Endodermal cell (in vitro differentiated cells): ENCODE measurements at regions not wholly inside any gene's neighbourhood (a gene's known extent, or its start where the extent isn't known, plus 50 kb on each side); places are given as distances from the start of the nearest gene placed in this dataset.

ENCODE experiments used
- DNase-seq: peaks from one replicate; pipeline ENCODE4 v3.0.0-alpha.2; 2017
- H3K27ac ChIP-seq: 2 replicates; pipeline ENCODE4 v1.5.1; 2013; ENCODE audit warnings: mild to moderate bottlenecking, low read depth, low read length, moderate library complexity
- H3K27me3 ChIP-seq: 2 replicates; pipeline ENCODE4 v1.6.1; 2013; ENCODE audit warnings: mild to moderate bottlenecking, low read length, moderate library complexity; ENCODE audit not compliant: insufficient read depth, control insufficient read depth, poor library complexity, severe bottlenecking
- H3K36me3 ChIP-seq: 2 replicates; pipeline ENCODE4 v1.7.0; 2013; ENCODE audit warnings: mild to moderate bottlenecking, low read length, moderate library complexity; ENCODE audit not compliant: control insufficient read depth, insufficient read depth
- H3K4me1 ChIP-seq: one replicate; pipeline ENCODE4 v1.7.0; 2013; ENCODE audit warnings: low read length; ENCODE audit not compliant: control insufficient read depth, insufficient read depth
- H3K4me3 ChIP-seq: 2 replicates; pipeline ENCODE4 v1.5.1; 2013; ENCODE audit warnings: mild to moderate bottlenecking, low read length, moderate library complexity
- H3K9ac ChIP-seq: 2 replicates; pipeline ENCODE4 v1.6.1; 2013; ENCODE audit warnings: mild to moderate bottlenecking, low read length, moderate library complexity; ENCODE audit not compliant: poor library complexity, severe bottlenecking; ENCODE audit errors: extremely low read depth
- H3K9me3 ChIP-seq: 2 replicates; pipeline ENCODE4 v1.6.1; 2013; ENCODE audit warnings: mild to moderate bottlenecking, low read length, moderate library complexity; ENCODE audit not compliant: control insufficient read depth
- H3K27ac Mint-ChIP-seq: 2 replicates; pipeline ENCODE4 v1.8.0; 2020; ENCODE audit warnings: mixed read lengths
- H3K27me3 Mint-ChIP-seq: 2 replicates; pipeline ENCODE4 v1.8.0; 2021; ENCODE audit warnings: mild to moderate bottlenecking, mixed read lengths; ENCODE audit not compliant: insufficient read depth
- H3K36me3 Mint-ChIP-seq: 2 replicates; pipeline ENCODE4 v1.8.0; 2020; ENCODE audit warnings: low read depth, mixed read lengths
- H3K4me1 Mint-ChIP-seq: 2 replicates; pipeline ENCODE4 v1.8.0; 2020; ENCODE audit warnings: mixed read lengths
- H3K4me3 Mint-ChIP-seq: 2 replicates; pipeline ENCODE4 v1.8.0; 2020; ENCODE audit warnings: mild to moderate bottlenecking, moderate library complexity, mixed read lengths
- H3K9me3 Mint-ChIP-seq: 2 replicates; pipeline ENCODE4 v1.8.0; 2020; ENCODE audit warnings: mild to moderate bottlenecking, mixed read lengths
- WGBS, 2 experiments: methylation state at CpG; one replicate each; pipeline versions ENCODE4 v1.1.5 to v1.1.7; 2013; ENCODE audit warnings: missing lambda C conversion rate in 2 of 2, mixed read lengths in 1 of 2; ENCODE audit not compliant: insufficient coverage in 1 of 2, insufficient read length in 1 of 2; 5-methylcytosine and 5-hydroxymethylcytosine counted together
- TF ChIP-seq, protein P1 (sequence below): fragments of 200-600 bp; sonication (generic); conservative IDR thresholded peaks from 2 replicates; pipeline ENCODE4 v1.5.0; 2021; ENCODE audit warnings: antibody characterized with exemption, mild to moderate bottlenecking

GRCh38 chr14:30456296-30456695, 102.7 kb upstream of the G2E3 start:
- Mint-ChIP-seq H3K27me3 (no peaks in the 10 kb centered on the region), H3K4me3 (no peak overlapping the region), H3K4me1 (peaks cover 15% of the 10 kb centered on the region), H3K36me3 (no peaks in the 10 kb centered on the region), H3K9me3 (no peaks in the 10 kb centered on the region), H3K27ac (no peak overlapping the region)
- TF ChIP-seq, protein P1, sequence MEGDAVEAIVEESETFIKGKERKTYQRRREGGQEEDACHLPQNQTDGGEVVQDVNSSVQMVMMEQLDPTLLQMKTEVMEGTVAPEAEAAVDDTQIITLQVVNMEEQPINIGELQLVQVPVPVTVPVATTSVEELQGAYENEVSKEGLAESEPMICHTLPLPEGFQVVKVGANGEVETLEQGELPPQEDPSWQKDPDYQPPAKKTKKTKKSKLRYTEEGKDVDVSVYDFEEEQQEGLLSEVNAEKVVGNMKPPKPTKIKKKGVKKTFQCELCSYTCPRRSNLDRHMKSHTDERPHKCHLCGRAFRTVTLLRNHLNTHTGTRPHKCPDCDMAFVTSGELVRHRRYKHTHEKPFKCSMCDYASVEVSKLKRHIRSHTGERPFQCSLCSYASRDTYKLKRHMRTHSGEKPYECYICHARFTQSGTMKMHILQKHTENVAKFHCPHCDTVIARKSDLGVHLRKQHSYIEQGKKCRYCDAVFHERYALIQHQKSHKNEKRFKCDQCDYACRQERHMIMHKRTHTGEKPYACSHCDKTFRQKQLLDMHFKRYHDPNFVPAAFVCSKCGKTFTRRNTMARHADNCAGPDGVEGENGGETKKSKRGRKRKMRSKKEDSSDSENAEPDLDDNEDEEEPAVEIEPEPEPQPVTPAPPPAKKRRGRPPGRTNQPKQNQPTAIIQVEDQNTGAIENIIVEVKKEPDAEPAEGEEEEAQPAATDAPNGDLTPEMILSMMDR: no peak
- Histone ChIP-seq H3K4me3 (no peak overlapping the region), H3K27ac (no peak overlapping the region), H3K36me3 (no peaks in the 10 kb centered on the region), H3K9ac (no peak overlapping the region), H3K9me3 (no peaks in the 10 kb centered on the region), H3K27me3 (no peaks in the 10 kb centered on the region), H3K4me1 (no peaks in the 10 kb centered on the region)
- DNase-seq: no peak
- 100% methylated on average over 1 of the region's 2 CpGs; no CpG with 5 or more reads in 1 of the 2 experiments for WGBS, 2 experiments

GRCh38 chr14:30462358-30462757, 96.6 kb upstream of the G2E3 start:
- WGBS, 2 experiments: 96 to 98% methylated on average over 2 to 3 of the region's 3 CpGs
- Mint-ChIP-seq H3K27me3 (no peaks in the 10 kb centered on the region), H3K4me3 (no peak overlapping the region), H3K9me3 (no peaks in the 10 kb centered on the region), H3K36me3 (no peaks in the 10 kb centered on the region), H3K4me1 (peaks cover 9% of the 10 kb centered on the region), H3K27ac (no peak overlapping the region)
- H3K9ac ChIP-seq: no peak overlapping the region
- no peak for DNase-seq
- no peaks in the 10 kb centered on the region for H3K36me3 ChIP-seq
- H3K4me1 ChIP-seq: peaks cover 4% of the 10 kb centered on the region
- no peak overlapping the region for H3K4me3 ChIP-seq
- TF ChIP-seq, protein P1: no peak
- no peaks in the 10 kb centered on the region for H3K9me3 ChIP-seq
- H3K27me3 ChIP-seq: no peaks in the 10 kb centered on the region
- H3K27ac ChIP-seq: no peak overlapping the region

DNA sequence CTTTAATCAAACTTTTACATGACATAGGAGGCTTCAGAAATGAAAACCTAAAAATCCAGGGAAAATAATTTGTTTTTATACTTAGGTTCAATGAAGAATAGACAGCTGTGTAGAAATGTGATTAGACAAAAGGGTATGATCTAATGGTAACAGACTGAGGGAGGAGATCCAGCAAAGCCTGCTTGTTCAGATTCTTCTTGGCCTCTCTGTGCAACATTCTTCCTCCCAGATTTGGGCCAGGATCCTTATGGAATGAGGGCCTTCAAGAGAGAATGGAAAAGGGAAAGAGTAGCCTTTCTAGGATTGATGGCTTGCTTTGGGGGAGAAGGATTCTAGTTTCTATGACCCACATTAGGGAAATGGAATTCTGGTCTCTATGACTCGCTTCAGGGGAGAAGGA, 94.5 kb upstream of the G2E3 start:
- Mint-ChIP-seq H3K27ac (no peak overlapping the region), H3K27me3 (no peaks in the 10 kb centered on the region), H3K4me3 (no peak overlapping the region), H3K9me3 (no peaks in the 10 kb centered on the region), H3K36me3 (no peaks in the 10 kb centered on the region), H3K4me1 (peaks cover 9% of the 10 kb centered on the region)
- peaks cover 4% of the 10 kb centered on the region for H3K4me1 ChIP-seq
- H3K27me3 ChIP-seq: no peaks in the 10 kb centered on the region
- no peaks in the 10 kb centered on the region for H3K36me3 ChIP-seq
- H3K9me3 ChIP-seq: no peaks in the 10 kb centered on the region
- H3K9ac ChIP-seq: no peak overlapping the region
- H3K4me3 ChIP-seq: no peak overlapping the region
- DNase-seq: no peak
- TF ChIP-seq, protein P1: no peak
- 94% methylated on average over 1 of the region's 1 CpG; no CpG with 5 or more reads in 1 of the 2 experiments for WGBS, 2 experiments
- no peak overlapping the region for H3K27ac ChIP-seq
